ENCODE measurements at regions not wholly inside any gene's neighbourhood (a gene's known extent, or its start where the extent isn't known, plus 50 kb on each side); places are given as distances from the start of the nearest gene placed in this dataset.
"Not testable (repeated sequence)": the region's sequence is repeated elsewhere in the genome, so short reads cannot be mapped to it uniquely, and the experiment has no call there.

DNA sequence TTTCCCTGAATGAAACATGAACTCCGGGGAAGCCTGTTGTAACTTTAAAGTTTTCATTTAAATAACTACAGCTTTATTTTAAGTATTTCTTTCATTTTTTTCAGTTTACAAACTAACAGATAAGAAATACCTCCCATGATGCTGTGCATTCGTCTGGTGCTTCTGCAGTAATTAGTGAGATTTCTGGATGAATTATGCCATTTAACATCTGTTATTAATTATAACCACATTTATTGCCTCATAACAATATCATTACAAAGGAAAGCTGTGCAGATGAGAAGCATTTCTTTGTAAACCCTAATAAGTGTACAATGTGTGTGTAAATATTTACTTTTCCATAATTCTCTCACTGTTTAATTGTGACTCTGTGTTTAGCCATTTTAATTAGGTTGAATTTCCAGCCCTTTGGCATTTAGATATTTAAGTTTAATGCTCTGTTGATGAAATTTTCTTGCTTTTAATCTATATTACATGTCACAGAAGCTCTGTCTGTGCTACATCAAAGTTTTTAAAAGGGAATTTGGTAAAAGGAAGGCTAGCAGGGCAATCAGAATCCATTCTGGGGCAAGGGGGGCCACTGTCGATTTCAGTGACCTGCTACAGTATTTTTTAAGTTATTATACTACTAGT lies 418.0 kb downstream of the SPATA31D1 start:
- DNase-seq: no peak

DNA sequence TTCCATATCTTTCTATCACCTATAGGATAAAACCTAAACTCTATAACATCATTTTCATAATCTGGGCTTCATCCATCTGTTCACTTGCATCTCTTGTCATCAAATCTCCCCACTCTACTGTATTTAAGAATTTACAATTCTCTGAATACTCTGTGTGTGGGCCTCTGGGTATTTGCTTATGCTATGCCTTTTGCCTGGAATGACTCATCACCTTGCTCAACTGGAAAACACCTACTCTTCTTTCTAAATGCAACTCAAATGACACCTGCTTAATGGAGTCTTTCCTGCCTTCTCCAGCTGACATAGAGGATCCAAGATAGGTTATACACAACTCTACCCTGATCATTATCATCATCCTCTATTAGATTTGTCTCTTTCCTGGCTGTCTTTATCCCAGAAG lies 421.7 kb downstream of the SPATA31D1 start:
- DNase-seq: no peak

DNA sequence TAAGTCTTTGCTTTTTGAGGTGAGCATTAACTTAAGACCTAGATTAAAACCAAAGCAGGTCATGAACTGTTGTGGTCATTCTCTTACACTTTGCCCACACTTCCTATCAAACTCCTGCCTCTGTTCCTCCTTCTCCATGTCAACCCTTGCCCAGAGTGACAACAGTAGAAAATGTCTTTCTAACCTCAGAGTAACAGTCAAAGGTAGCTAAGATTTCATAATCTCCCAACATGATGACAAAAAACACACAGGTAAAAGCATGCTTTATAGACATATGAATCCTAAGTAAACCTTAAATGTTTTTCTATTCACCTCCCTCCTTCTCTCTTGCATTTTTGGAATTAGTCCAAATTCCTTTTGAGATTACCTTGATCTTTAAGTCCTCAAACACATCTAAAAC lies 422.3 kb downstream of the SPATA31D1 start:
- no peak for DNase-seq

DNA sequence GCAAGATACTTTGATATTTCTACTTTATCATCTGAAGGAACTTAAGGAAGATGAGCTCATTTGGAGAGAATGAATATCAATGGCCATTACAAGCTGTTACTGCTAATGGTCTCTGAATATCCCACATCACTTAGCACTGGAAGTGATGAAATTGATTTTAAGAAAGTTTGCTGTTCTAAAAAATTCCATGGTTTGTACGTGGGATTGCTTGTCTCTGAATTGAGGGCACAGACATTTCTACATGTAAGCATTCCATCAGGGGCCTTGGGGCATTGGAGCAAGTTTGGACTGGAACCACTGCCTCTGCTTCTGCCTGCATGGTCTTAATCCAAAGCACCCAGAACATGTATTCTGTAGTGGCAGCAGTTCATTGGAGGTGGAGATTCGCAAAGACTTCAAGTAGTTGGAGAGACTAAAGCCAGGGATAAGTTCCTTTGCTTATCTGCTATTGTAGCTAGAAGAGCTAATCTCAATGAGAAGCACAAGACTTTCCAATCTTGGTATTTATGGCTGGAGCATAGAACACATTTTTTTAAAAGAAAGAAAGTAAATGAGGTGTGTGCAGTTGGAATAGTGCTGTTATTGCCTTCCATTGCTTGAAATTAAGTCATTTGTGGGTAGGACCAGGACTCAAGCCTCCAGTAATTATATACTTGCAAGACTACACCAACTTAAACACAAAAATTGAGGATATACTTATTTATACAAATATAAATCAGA lies 424.2 kb downstream of the SPATA31D1 start:
- no peak for DNase-seq

DNA sequence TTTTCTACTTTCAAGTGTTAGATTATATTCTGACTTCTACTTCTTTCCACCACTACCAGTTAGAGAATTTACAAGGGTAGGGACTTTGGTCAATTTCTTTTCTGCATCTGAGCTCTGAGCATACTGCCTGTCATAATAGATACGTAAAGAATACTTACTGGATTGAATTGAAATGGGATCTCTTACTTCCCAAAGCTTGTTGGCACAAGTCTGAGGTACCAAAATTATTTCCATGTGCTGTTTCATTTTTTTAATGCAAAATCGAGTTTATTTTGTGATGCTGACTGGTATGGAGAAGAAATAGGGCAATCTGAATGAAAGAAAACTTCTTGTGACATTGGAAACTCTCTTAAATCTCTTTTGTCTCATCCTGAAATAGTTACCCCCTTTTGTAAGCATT lies 428.9 kb downstream of the SPATA31D1 start:
- DNase-seq: no peak

DNA sequence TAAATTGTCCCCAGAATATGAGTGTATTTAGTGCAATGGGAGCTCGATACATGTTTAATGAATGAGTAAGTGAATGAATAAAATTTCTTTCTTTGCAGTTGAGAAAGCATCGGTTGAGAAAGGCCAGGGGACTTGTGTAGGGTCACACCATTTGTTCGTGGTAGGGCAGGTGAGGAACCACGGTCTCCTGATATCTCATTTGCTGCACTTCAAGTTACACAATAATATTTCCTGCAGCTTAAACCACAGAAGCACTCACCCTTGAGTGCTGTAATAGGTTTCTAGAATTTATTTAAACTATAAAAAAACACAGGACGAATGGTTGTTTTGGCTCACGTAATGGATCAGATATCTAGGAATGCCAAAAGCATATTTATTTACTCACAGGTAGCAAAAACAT lies 429.8 kb downstream of the SPATA31D1 start:
- DNase-seq: no peak

DNA sequence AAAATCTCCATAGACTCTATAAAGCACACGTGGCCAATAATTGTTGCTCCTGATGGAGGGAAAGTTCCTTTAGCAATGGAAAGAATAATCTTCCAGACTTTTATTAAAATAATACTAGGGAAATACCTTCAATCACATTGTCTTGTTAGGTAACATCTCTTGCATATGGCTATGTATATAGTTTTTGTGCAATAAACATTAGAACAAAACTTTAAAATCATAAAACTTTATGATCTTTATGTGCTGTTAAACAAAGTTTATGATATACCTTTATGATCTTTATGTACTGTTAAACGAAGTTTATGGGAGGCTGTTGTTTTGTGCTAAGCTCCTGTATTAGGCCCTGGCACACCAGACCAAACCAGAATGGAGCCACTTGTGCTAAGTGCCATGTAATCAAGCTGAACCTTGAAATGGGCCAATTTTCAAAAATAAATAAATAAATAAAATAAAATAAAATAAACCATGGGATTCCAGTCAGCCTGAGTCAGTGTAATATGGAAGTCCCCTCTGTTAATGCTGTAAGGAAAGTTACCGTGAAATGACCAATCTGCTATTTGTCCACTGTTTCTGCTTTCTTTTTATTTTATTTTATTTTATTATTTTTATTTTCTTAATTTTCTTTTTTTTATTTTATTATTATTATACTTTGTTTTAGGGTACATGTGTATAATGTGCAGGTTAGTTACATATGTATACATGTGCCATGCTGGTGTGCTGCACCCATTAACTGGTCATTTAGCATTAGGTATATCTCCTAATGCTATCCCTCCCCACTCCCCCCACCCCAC lies 431.3 kb downstream of the SPATA31D1 start:
- DNase-seq: no peak

DNA sequence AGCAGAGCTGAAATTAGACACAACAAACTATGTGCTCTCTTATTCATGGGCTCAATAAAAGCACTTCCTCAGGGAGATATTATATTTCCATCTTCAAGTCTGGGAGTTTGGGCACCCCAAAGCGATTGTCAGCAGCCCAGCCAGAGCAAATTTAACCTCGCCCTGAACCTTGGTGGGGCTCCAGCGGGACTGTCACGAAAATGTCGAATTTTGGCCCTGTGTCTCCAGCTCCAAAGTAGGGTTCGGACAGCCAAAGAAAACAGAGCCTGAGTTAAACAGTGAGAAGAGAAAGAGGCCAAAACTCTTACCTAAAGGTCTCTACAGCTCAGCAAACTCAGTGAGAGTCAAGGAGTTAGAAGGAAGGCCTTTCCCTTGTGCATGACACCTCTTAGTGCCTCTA lies 432.9 kb downstream of the SPATA31D1 start:
- DNase-seq: no peak

DNA sequence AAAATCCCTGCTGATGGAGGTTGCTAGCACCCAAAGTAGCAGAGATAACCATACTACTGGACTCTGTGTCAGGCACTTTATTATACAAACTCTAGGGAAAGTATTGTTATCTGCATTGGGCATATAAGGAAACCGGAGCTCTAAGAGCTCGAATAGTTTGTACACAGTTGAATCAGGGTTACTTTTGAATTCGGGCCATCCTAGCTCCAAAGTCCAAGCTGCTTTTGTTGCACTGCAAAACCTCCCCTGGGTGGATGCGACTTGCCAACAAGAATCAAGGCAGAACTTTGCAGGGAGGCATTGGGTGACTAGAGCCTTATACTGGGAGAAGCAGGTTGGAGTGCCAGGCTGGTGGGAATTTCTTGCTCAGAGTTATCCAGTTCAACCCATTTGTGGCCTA lies 435.1 kb downstream of the SPATA31D1 start:
- no peak for DNase-seq

DNA sequence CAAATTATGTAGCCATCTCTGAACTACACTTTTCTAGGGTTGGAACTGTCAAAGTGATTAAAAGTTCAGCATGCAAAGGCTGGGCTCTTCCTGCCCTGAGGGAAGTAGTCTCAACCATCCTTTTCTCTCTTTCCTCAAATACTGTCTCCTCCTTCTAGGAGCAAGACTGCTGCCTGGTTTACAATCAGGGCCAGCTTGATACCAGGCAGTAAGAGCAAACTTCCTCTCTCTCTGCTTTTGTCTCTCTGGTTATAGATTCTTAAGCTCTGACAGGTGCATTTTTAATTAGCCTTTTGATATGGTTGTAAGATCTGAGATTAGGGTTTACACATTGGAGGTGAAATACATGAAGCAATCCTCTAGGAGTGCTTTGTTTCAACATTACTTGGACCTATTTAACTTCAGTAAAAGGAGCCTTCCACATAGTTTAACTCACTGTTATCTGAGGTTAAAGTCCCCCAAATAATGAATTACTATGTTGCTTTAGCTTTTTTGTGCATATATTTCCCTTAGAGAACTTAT lies 436.1 kb downstream of the SPATA31D1 start:
- DNase-seq: no peak

DNA sequence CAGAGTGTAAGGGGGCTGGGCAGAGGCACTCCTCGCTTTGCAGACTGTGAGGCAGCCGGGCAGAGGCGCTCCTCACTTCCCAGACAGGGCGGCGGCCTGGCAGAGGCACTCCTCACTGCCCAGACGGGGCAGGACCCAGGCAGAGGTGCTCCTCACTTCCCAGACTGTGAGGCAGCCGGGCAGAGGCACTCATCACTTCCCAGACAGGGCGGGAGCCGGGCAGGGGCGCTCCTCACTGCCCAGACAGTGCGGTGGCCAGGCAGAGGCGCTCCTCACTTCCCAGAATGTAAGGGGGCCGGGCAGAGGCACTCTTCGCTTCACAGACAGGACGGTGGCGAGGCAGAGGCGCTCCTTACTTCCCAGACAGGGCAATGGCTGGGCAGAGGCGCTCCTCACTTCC lies 442.5 kb downstream of the SPATA31D1 start:
- DNase-seq: no peak

DNA sequence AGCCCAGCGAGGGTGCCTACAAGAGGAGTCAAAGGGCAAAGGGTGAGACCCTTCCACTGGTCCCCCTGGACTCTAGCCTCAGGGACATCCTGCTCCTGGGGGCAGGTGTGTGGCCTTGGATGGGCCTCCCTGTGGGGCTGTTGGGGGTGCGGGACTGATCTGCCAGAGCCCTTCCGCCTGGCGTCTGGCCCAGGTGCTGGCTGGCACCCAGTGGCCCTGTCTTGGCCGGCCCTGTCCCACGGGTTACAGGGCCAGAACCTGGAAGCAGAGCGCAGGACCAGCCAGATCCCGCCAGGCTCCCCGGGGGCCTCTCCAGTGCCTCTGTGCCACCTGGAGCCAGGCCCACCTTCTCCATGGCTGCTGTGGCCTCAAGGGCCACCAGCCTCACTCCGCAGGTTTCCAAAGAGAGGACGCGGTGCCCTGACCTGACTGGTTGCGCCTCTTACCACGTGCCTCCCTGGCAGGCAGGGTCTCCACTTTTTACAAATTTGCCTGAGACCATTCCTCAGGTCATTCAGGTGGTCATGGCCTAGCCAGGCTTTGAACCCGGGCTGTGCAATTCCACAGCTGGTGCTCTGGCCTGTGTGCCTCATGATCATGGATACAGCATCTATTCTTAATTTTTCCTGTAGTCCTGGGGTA lies 444.8 kb downstream of the SPATA31D1 start:
- not testable (repeated sequence) for DNase-seq

DNA sequence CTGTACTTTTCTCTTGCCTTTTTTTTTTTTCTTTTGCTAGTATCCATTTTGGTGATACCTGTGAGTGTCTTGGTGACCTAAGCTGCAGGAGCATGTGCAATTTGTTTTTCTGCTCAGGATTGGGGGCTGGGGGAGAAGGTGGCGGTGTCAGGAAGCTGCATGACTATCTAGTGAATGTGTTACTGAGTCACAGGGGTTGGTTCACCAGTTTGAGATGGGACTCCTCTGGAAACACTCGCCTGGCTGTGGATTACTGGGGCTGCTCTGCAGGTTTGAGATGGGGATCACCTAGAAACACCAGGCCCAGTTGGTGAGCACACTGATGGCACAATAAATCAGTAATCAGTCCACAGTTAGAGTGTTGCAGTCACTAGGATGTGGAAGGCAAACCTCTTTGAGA lies 447.9 kb downstream of the SPATA31D1 start:
- DNase-seq: no peak

DNA sequence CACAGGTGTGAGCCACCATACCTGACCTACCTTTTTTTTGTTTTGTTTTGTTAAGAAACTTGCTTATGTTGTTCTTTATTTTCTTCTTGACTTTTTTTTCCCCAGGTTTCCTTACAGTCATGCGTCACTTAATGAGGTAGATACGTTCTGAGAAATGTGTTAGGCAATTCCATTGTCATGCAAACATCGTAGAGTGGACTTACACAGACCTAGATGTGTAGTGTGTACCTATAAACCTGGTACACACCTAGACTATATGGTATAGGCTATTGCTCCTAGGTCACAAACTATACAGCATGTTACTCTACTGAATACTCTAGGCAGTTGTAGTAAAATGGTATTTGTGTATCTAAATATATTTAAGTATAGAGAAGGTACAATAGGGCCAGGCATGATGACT lies 448.6 kb downstream of the SPATA31D1 start:
- DNase-seq: not testable (repeated sequence)

DNA sequence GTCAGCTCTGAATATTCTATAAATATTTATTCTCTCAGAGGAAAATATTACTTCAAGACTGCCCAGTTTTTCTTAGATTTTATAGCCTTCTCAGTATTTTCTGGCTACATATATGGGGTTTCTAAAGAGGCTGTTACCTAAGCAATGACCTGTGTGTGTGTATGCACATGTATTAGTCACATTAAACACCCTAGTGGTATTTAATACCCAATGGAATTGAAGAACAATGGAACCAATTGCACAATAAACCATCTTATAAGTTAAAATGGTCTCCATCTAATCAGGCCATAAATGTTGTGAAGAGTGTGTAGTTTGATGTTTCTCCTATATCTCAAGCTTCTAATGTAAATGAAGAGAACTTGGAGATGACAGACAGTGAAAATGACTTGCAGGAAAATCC lies 450.0 kb downstream of the SPATA31D1 start:
- no peak for DNase-seq

DNA sequence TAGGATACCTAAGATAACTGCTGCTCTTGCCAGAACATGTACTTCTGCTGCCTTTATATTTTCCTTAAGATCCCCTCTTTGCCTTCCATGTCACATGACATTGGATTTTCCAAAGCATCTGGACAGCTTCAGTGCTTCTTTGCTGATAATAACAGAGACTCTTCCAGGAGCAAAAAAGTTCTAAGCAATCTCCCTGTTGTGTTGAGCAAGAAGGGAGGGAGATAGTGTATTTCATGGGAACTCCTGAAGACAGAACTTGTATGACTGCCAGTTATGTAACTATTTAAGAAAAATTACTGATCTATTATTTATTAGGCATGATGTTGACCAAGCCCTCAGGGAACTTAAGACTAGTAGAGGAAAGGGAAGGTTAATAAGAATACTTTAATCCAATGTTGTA lies 454.7 kb downstream of the SPATA31D1 start:
- DNase-seq: no peak

DNA sequence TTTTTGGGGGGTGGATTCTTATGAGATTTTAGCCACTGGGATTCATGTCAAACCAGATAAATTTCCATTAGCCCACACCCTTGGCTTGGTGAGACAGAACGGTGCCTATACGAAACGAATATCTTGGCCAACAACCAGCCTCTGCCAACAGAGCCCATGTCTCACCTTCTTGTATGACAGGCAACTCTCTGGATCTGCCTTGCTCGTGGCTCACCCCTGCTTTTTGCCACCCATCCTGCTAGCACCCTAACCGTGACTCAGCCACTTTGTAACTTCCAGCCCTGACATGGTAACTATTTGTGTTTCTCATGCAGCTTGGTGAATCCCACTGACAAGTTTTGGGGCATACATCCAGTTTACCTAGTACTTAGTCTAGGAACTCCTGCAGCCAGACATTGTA lies 457.0 kb downstream of the SPATA31D1 start:
- no peak for DNase-seq

DNA sequence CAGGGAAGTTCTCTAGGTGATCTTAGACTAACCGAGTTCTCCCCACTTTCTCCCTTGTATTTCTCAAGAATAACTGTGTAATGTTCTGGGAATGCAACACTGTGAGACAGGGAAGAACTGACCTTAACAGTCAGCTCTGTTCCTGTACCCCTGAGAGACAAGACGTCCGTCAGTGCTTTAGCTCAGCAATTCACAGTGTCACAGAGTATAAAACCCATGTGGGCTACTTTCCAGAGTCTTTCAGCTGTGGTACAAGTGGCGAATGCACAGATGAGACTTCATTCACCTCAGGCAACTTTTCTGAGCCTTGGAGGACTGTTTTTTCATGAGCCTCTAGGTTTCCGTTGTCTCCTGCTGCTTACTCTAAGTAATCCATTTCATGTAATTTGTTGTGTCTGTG lies 458.8 kb downstream of the SPATA31D1 start:
- no peak for DNase-seq

DNA sequence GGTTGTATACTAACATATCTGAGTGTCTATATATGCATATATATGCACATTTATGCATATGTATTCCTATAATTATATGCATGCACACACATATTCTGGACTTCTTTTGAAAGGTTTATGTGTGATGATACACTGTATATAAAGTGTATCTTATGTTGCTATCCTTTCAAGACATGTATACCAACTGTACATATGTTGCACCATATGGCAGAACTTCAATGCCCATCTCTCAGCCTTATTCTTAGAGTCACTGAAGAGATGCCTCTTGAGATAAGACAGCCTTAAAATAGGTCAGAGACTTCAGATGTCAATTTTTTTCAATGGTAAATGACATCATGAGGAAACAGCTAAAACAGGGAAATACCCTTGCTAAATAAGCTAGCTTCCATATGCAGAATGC lies 461.4 kb downstream of the SPATA31D1 start:
- no peak for DNase-seq

DNA sequence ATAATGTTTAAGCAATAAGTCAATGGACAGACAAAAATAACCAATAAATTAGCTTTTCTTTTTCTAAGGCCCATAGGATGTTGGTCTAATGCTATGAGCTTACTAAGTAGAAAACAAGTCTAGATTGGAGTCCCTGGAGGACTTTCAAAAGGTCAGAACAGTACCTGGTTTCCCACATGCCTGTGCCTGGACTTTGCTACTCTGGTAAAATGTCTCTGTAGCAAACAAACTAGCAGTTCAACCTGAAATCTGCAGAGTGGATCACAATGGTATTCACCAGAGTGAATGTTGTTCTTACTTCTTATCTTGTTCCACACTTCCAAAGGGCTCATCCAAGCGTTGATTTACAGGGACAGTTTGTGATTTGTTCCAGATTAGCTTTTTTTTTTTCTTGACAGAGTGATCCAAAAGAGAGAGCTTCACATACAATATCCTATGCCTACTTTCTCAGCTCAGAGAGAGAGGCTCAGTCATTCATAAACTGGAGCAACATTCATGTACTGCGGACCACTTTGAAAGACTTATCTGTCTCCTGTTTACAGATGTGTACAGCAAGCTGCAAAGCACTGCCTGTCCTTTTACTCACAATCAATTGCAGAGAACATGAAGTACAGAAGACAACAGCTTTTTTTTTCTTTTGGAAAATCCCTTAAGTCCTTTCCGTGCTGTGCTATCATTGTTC lies 466.1 kb downstream of the SPATA31D1 start:
- DNase-seq: no peak

DNA sequence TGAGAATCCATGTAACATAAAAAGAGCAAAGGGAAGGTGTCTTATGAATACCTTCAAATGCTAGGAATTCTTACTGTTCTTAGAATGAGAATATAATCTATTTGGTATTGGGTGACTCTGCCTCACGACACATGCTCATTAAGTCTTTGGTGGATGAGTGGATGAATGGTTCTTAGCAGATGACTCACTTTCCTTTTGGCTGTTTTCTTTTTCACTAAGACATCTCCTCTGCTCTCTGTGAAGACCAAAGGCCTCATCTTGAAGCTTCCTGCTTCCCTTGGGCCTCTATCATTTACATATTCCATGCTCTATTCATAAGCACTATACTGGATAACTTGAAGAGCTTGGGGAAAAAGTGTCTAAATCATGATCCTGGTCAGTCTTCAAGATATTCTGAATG lies 468.1 kb downstream of the SPATA31D1 start:
- no peak for DNase-seq

DNA sequence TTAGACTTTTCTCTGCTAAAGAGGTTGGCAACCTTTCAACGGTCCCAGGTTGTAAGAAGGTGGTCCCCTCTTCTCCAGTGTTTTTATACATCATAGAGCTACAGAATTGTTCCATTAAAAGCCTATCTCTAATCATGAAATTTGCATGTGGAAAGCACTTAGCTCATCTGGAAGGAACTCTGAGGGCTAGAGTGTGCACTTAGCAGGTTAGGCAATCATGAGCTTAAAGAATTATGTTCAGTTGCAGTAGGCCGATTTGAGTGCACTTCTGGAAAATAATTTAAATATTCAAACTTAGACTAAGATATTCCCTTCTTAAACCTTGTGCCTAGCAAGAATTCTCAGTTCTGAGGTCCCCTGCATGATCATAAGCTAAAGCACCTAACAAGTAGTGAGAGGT lies 468.7 kb downstream of the SPATA31D1 start:
- no peak for DNase-seq

DNA sequence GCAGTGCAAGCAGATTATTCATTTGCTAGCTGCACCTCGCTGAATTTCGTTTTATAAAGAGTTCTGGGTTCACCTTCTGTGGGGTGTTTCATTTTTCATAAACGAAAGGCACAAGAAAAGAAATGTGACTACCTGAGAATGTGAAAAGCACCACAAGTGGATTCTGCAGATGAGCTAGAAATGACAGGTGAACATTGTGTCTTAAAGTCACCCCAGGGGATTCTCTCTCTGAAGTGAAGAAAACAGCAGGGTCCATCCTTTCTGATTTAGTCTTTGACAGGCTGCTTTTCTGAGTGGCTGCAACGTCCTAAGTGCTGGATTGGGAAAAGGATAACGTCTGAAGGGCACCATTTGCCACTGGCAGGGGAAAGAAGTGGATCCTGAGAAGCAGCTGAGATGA lies 469.3 kb downstream of the SPATA31D1 start:
- no peak for DNase-seq
